ENCODE measurements at regions not wholly inside any gene's neighbourhood (a gene's known extent, or its start where the extent isn't known, plus 50 kb on each side); places are given as distances from the start of the nearest gene placed in this dataset.

- DNase-seq (ENCODE audit: low read depth) = no peak
Observed at GRCh38 chr22:49604732-49605302, 222.9 kb downstream of the BRD1 start.

GRCh38 chr22:49603016-49603415, 224.7 kb downstream of the BRD1 start:
- no peak for DNase-seq (ENCODE audit: low read depth)

GRCh38 chr22:49602481-49602880, 225.2 kb downstream of the BRD1 start:
- no peak for DNase-seq (ENCODE audit: low read depth)

GRCh38 chr22:49601614-49602321, 225.9 kb downstream of the BRD1 start:
- DNase-seq (ENCODE audit: low read depth) = no peak

- no peak for DNase-seq (ENCODE audit: low read depth)
Observed at GRCh38 chr22:49600891-49601431, 226.7 kb downstream of the BRD1 start.

GRCh38 chr22:49600468-49600867, 227.2 kb downstream of the BRD1 start:
- no peak for DNase-seq (ENCODE audit: low read depth)

- DNase-seq (ENCODE audit: low read depth) = no peak
Observed at GRCh38 chr22:49599691-49600455, 227.8 kb downstream of the BRD1 start.

- no peak for DNase-seq (ENCODE audit: low read depth)
Observed at GRCh38 chr22:49599039-49599438, 228.6 kb downstream of the BRD1 start.

GRCh38 chr22:49598338-49598737, 229.3 kb downstream of the BRD1 start:
- DNase-seq (ENCODE audit: low read depth) = no peak

GRCh38 chr22:49597428-49598039, 230.1 kb downstream of the BRD1 start:
- no peak for DNase-seq (ENCODE audit: low read depth)

GRCh38 chr22:49595465-49596078, 232.1 kb downstream of the BRD1 start:
- DNase-seq (ENCODE audit: low read depth) = no peak

GRCh38 chr22:49594078-49594477, 233.6 kb downstream of the BRD1 start:
- DNase-seq (ENCODE audit: low read depth) = no peak

GRCh38 chr22:49593509-49593908, 234.2 kb downstream of the BRD1 start:
- DNase-seq (ENCODE audit: low read depth) = no peak

GRCh38 chr22:49592780-49593501, 234.7 kb downstream of the BRD1 start:
- no peak for DNase-seq (ENCODE audit: low read depth)

- no peak for DNase-seq (ENCODE audit: low read depth)
Observed at GRCh38 chr22:49590851-49591445, 236.7 kb downstream of the BRD1 start.

- DNase-seq (ENCODE audit: low read depth) = no peak
Observed at GRCh38 chr22:49590381-49590780, 237.3 kb downstream of the BRD1 start.

- no peak for DNase-seq (ENCODE audit: low read depth)
Observed at GRCh38 chr22:49589811-49590210, 237.9 kb downstream of the BRD1 start.

- no peak for DNase-seq (ENCODE audit: low read depth)
Observed at GRCh38 chr22:49589301-49589700, 238.4 kb downstream of the BRD1 start.

GRCh38 chr22:49588739-49589138, 238.9 kb downstream of the BRD1 start:
- DNase-seq (ENCODE audit: low read depth) = no peak

- DNase-seq (ENCODE audit: low read depth) = no peak
Observed at GRCh38 chr22:49587987-49588386, 239.7 kb downstream of the BRD1 start.

GRCh38 chr22:49587421-49587820, 240.3 kb downstream of the BRD1 start:
- no peak for DNase-seq (ENCODE audit: low read depth)

Measured in activated T-helper 1 cell treated with Interleukin-2 at 50 U/mL for 16 hours (primary cell).